Neural cell (in vitro differentiated cells): ENCODE measurements at regions not wholly inside any gene's neighbourhood (a gene's known extent, or its start where the extent isn't known, plus 50 kb on each side); places are given as distances from the start of the nearest gene placed in this dataset.

ENCODE experiments used
- H2AFZ ChIP-seq: fragments of 200-600, 300-800 bp; sonication (generic), shearing (Covaris generic); 2 replicates; pipeline ENCODE4 v1.6.0; 2014; ENCODE audit warnings: low read depth, mild to moderate bottlenecking, antibody characterized with exemption, low read length, moderate library complexity
- H3F3A ChIP-seq: fragments of 200-600 bp; shearing (Covaris generic); 2 replicates; pipeline ENCODE4 v1.6.1; 2016; ENCODE audit warnings: mild to moderate bottlenecking, moderate library complexity, mixed read lengths, antibody characterized with exemption, low read length; ENCODE audit not compliant: insufficient read depth, poor library complexity, severe bottlenecking
- H3K27ac ChIP-seq: fragments of 200-600, 300-800 bp; sonication (generic), shearing (Covaris generic); 2 replicates; pipeline ENCODE4 v1.5.1; 2014; ENCODE audit warnings: mild to moderate bottlenecking, low read length, moderate library complexity
- H3K27me3 ChIP-seq: fragments of 300-800, 200-600 bp; sonication (generic), shearing (Covaris generic); 2 replicates; pipeline ENCODE4 v1.6.0; 2014; ENCODE audit warnings: mild to moderate bottlenecking, low read depth, low read length, moderate library complexity; ENCODE audit not compliant: insufficient read depth
- H3K36me3 ChIP-seq: fragments of 300-800, 200-600 bp; sonication (generic), shearing (Covaris generic); 2 replicates; pipeline ENCODE4 v1.5.1; 2014; ENCODE audit warnings: mild to moderate bottlenecking, antibody characterized with exemption, low read length, moderate library complexity; ENCODE audit not compliant: insufficient read depth
- H3K4me2 ChIP-seq: fragments of 300-800, 200-600 bp; sonication (generic), shearing (Covaris generic); 2 replicates; pipeline ENCODE4 v1.6.0; 2014; ENCODE audit warnings: mild to moderate bottlenecking, low read length
- H3K4me3 ChIP-seq: fragments of 300-800, 200-600 bp; sonication (generic), shearing (Covaris generic); 2 replicates; pipeline ENCODE4 v1.5.1; 2014; ENCODE audit warnings: mild to moderate bottlenecking, low read length, moderate library complexity
- H3K79me2 ChIP-seq: fragments of 200-600 bp; shearing (Covaris generic); replicated peaks from 2 replicates; pipeline ENCODE4 v1.6.0; 2014; ENCODE audit warnings: mild to moderate bottlenecking, low read length, moderate library complexity; ENCODE audit not compliant: insufficient read depth
- H3K9ac ChIP-seq: fragments of 300-800, 200-600 bp; sonication (generic), shearing (Covaris generic); 2 replicates; pipeline ENCODE4 v1.6.1; 2016; ENCODE audit warnings: mild to moderate bottlenecking, low read length, mixed read lengths
- H3K9me2 ChIP-seq: fragments of 200-600 bp; shearing (Covaris generic); 2 replicates; pipeline ENCODE4 v1.6.1; 2016; ENCODE audit warnings: mild to moderate bottlenecking, low read length, mixed read lengths; ENCODE audit not compliant: insufficient read depth
- H3K9me3 ChIP-seq: fragments of 200-600, 300-800 bp; sonication (generic), shearing (Covaris generic); 2 replicates; pipeline ENCODE4 v1.6.1; 2016; ENCODE audit warnings: mild to moderate bottlenecking, mixed run types, low read length, moderate library complexity, mixed read lengths
- H4K20me1 ChIP-seq: fragments of 200-600 bp; shearing (Covaris generic); 2 replicates; pipeline ENCODE4 v1.6.1; 2016; ENCODE audit warnings: mild to moderate bottlenecking, mixed run types; ENCODE audit not compliant: insufficient read depth
- CTCF ChIP-seq: fragments of 450-650 bp; IDR thresholded peaks from 2 replicates; pipeline ENCODE4 v1.5.1; 2014; ENCODE audit warnings: antibody characterized with exemption, mild to moderate bottlenecking, moderate library complexity; ENCODE audit not compliant: poor library complexity, severe bottlenecking
- EP300 ChIP-seq: fragments of 450-650 bp; conservative IDR thresholded peaks from 2 replicates; pipeline ENCODE4 v1.6.1; 2014; ENCODE audit warnings: antibody characterized with exemption, mild to moderate bottlenecking, moderate library complexity; ENCODE audit not compliant: poor library complexity, severe bottlenecking
- EZH2 ChIP-seq: fragments of 200-600, 300-800 bp; shearing (Covaris generic), sonication (generic); IDR thresholded peaks from 2 replicates; pipeline ENCODE4 v1.6.1; 2014; ENCODE audit warnings: antibody characterized with exemption, low read length, borderline replicate concordance, mild to moderate bottlenecking; ENCODE audit not compliant: insufficient read depth, poor library complexity, severe bottlenecking
- MXI1 ChIP-seq: fragments of 450-650 bp; conservative IDR thresholded peaks from 2 replicates; pipeline ENCODE4 v1.6.1; 2014; ENCODE audit warnings: antibody characterized with exemption, mild to moderate bottlenecking; ENCODE audit not compliant: poor library complexity, severe bottlenecking
- POLR2AphosphoS5 ChIP-seq: IDR thresholded peaks from 2 replicates; pipeline ENCODE4 v1.6.1; 2012
- RAD21 ChIP-seq: fragments of 450-650 bp; conservative IDR thresholded peaks from 2 replicates; pipeline ENCODE4 v1.6.1; 2014; ENCODE audit warnings: antibody characterized with exemption, mild to moderate bottlenecking, moderate library complexity
- REST ChIP-seq: IDR thresholded peaks from 2 replicates; pipeline ENCODE4 v1.6.1; 2012; ENCODE audit warnings: borderline replicate concordance
- SMC3 ChIP-seq: fragments of 450-650 bp; conservative IDR thresholded peaks from 2 replicates; pipeline ENCODE4 v1.6.1; 2014; ENCODE audit warnings: antibody characterized with exemption, mild to moderate bottlenecking, moderate library complexity; ENCODE audit not compliant: poor library complexity
- TAF1 ChIP-seq: IDR thresholded peaks from 2 replicates; pipeline ENCODE4 v1.6.1; 2012; ENCODE audit warnings: low read depth

- Histone ChIP-seq H3K4me2 (no peak overlapping the region), H3K9ac (no peak overlapping the region), H2AFZ (no peak overlapping the region), H3K9me3 (no peaks in the 10 kb centered on the region), H3K27me3 (no peaks in the 10 kb centered on the region), H4K20me1 (no peaks in the 10 kb centered on the region), H3K27ac (no peak overlapping the region), H3K9me2 (no peaks in the 10 kb centered on the region), H3K4me3 (no peak overlapping the region), H3K79me2 (no peaks in the 10 kb centered on the region), H3K36me3 (no peaks in the 10 kb centered on the region), H3F3A (no peaks in the 10 kb centered on the region)
- TF ChIP-seq CTCF (no peak), MXI1 (no peak), SMC3 (no peak), POLR2AphosphoS5 (no peak), RAD21 (no peak), TAF1 (no peak), EP300 (no peak), REST (no peak), EZH2 (no peak)
These were observed 269.5 kb downstream of the LNPK start for GRCh38 chr2:175732531-175732930.

- no peak overlapping the region for H3K4me2 ChIP-seq
- no peaks in the 10 kb centered on the region for H3K27me3 ChIP-seq
- TF ChIP-seq CTCF (no peak), SMC3 (no peak)
- H3K9me3 ChIP-seq = no peaks in the 10 kb centered on the region
- H2AFZ ChIP-seq = no peak overlapping the region
- no peaks in the 10 kb centered on the region for H3K36me3 ChIP-seq
- no peaks in the 10 kb centered on the region for H3F3A ChIP-seq
- H3K9ac ChIP-seq = no peak overlapping the region
- H3K4me3 ChIP-seq = no peak overlapping the region
- no peaks in the 10 kb centered on the region for H3K79me2 ChIP-seq
- H4K20me1 ChIP-seq = no peaks in the 10 kb centered on the region
- no peak overlapping the region for H3K27ac ChIP-seq
- H3K9me2 ChIP-seq = no peaks in the 10 kb centered on the region
These were observed 272.0 kb downstream of the LNPK start for GRCh38 chr2:175730050-175730449.
